GM23338 (cell line): ENCODE measurements at regions not wholly inside any gene's neighbourhood (a gene's known extent, or its start where the extent isn't known, plus 50 kb on each side); places are given as distances from the start of the nearest gene placed in this dataset.

Experiments used
- ATAC-seq: fragments of 200-7000 bp; cut with Tn5 transposase; 3 replicates; pipeline ENCODE4 v1.9.1; 2020
- DNase-seq: peaks from one replicate; pipeline ENCODE4 v3.0.0-alpha.2; 2015; ENCODE audit warnings: low spot score
- H2AFZ ChIP-seq: fragments of 200-600 bp; sonication (generic); 2 replicates; pipeline ENCODE4 v1.8.0; 2016; ENCODE audit warnings: antibody characterized with exemption, mild to moderate bottlenecking, moderate library complexity
- H3F3A ChIP-seq: fragments of 200-600 bp; sonication (generic); replicated peaks from 2 replicates; pipeline ENCODE4 v1.8.0; 2017; ENCODE audit warnings: antibody characterized with exemption, mixed run types, low read depth
- H3K27ac ChIP-seq: fragments of 200-600 bp; sonication (generic); 2 replicates; pipeline ENCODE4 v1.6.1; 2016; ENCODE audit warnings: low read depth
- H3K27me3 ChIP-seq: fragments of 200-600 bp; sonication (generic); 2 replicates; pipeline ENCODE4 v1.8.0; 2016; ENCODE audit warnings: mild to moderate bottlenecking, mixed run types, moderate library complexity; ENCODE audit not compliant: insufficient read depth
- H3K36me3 ChIP-seq: fragments of 200-600 bp; sonication (generic); 2 replicates; pipeline ENCODE4 v1.8.0; 2016; ENCODE audit warnings: mild to moderate bottlenecking; ENCODE audit not compliant: insufficient read depth
- H3K4me1 ChIP-seq: fragments of 200-600 bp; sonication (generic); 2 replicates; pipeline ENCODE4 v1.8.0; 2016; ENCODE audit warnings: mild to moderate bottlenecking, moderate library complexity; ENCODE audit not compliant: insufficient read depth
- H3K4me2 ChIP-seq: fragments of 200-600 bp; sonication (generic); 2 replicates; pipeline ENCODE4 v1.7.1; 2017; ENCODE audit warnings: mixed run types
- H3K4me3 ChIP-seq: fragments of 200-600 bp; sonication (generic); 2 replicates; pipeline ENCODE4 v1.6.1; 2016; ENCODE audit warnings: mixed run types
- H3K79me2 ChIP-seq: fragments of 200-600 bp; sonication (generic); replicated peaks from 2 replicates; pipeline ENCODE4 v1.8.0; 2017; ENCODE audit warnings: mild to moderate bottlenecking; ENCODE audit not compliant: insufficient read depth
- H3K9me2 ChIP-seq: fragments of 200-600 bp; sonication (generic); 2 replicates; pipeline ENCODE4 v1.8.0; 2017; ENCODE audit not compliant: insufficient read depth
- H4K20me1 ChIP-seq: fragments of 200-600 bp; sonication (generic); replicated peaks from 2 replicates; pipeline ENCODE4 v1.8.0; 2017; ENCODE audit warnings: mild to moderate bottlenecking; ENCODE audit not compliant: insufficient read depth
- H3K27ac Mint-ChIP-seq: 2 replicates; pipeline ENCODE4 v1.8.0; 2020; ENCODE audit warnings: inconsistent platforms, mild to moderate bottlenecking, moderate library complexity, mixed read lengths
- H3K27me3 Mint-ChIP-seq: 3 replicates; pipeline ENCODE4 v1.8.0; 2022; ENCODE audit warnings: low read depth, mild to moderate bottlenecking, moderate library complexity, mixed read lengths, inconsistent platforms; ENCODE audit not compliant: insufficient read depth, poor library complexity
- H3K36me3 Mint-ChIP-seq: 3 replicates; pipeline ENCODE4 v1.8.0; 2021; ENCODE audit warnings: low read depth, mild to moderate bottlenecking, inconsistent platforms, moderate library complexity, mixed read lengths
- H3K4me1 Mint-ChIP-seq: 3 replicates; pipeline ENCODE4 v1.8.0; 2020; ENCODE audit warnings: mild to moderate bottlenecking, inconsistent platforms, mixed read lengths
- H3K4me3 Mint-ChIP-seq: 3 replicates; pipeline ENCODE4 v1.8.0; 2021; ENCODE audit warnings: moderate library complexity, mild to moderate bottlenecking, inconsistent platforms, mixed read lengths
- H3K9me3 Mint-ChIP-seq: 3 replicates; pipeline ENCODE4 v1.8.0; 2020; ENCODE audit warnings: moderate library complexity, mild to moderate bottlenecking, inconsistent platforms, mixed read lengths
- CREB1 ChIP-seq: fragments of 250-450 bp; sonication (Bioruptor Pico); IDR thresholded peaks from 2 replicates; pipeline ENCODE4 v1.5.0; 2020; ENCODE audit warnings: low read depth, mild to moderate bottlenecking, moderate library complexity
- ETS1 ChIP-seq: IDR thresholded peaks from 2 replicates; pipeline ENCODE4 v1.6.1; 2016; ENCODE audit warnings: antibody characterized with exemption
- EZH2 ChIP-seq: fragments of 200-600 bp; sonication (generic); IDR thresholded peaks from one replicate; pipeline ENCODE4 v1.8.0; 2017; ENCODE audit warnings: antibody characterized with exemption, mild to moderate bottlenecking, low read depth; ENCODE audit not compliant: unreplicated experiment
- EZH2phosphoT487 ChIP-seq: fragments of 200-600 bp; sonication (generic); IDR thresholded peaks from one replicate; pipeline ENCODE4 v1.8.1; 2018; ENCODE audit warnings: antibody characterized with exemption; ENCODE audit not compliant: unreplicated experiment
- JUNB ChIP-seq: IDR thresholded peaks from one replicate; pipeline ENCODE4 v1.6.1; 2016; ENCODE audit warnings: antibody characterized with exemption; ENCODE audit not compliant: unreplicated experiment
- NANOG ChIP-seq: IDR thresholded peaks from 2 replicates; pipeline ENCODE4 v1.6.1; 2016; ENCODE audit warnings: antibody characterized with exemption, borderline replicate concordance
- POLR2AphosphoS5 ChIP-seq: IDR thresholded peaks from 2 replicates; pipeline ENCODE4 v1.6.1; 2016; ENCODE audit warnings: antibody characterized with exemption, low read depth
- STAT1 ChIP-seq: IDR thresholded peaks from one replicate; pipeline ENCODE4 v1.6.1; 2016; ENCODE audit warnings: antibody characterized with exemption; ENCODE audit not compliant: unreplicated experiment
- ZNF114 ChIP-seq: fragments of 250-450 bp; sonication (Bioruptor Pico); IDR thresholded peaks from 2 replicates; pipeline ENCODE4 v1.5.0; 2020; ENCODE audit warnings: mild to moderate bottlenecking, moderate library complexity
- ZNF331 ChIP-seq: fragments of 250-450 bp; sonication (Bioruptor Pico); IDR thresholded peaks from 2 replicates; pipeline ENCODE4 v1.5.0; 2020; ENCODE audit warnings: low read depth, mild to moderate bottlenecking, moderate library complexity
- ZNF462 ChIP-seq: fragments of 250-450 bp; sonication (Bioruptor Pico); IDR thresholded peaks from 2 replicates; pipeline ENCODE4 v1.5.0; 2020; ENCODE audit warnings: mild to moderate bottlenecking, moderate library complexity
- TF ChIP-seq, protein P1 (sequence below): IDR thresholded peaks from one replicate; pipeline ENCODE4 v1.6.1; 2018; ENCODE audit warnings: antibody characterized with exemption; ENCODE audit not compliant: unreplicated experiment
- TF ChIP-seq, protein P2 (sequence below), 2 experiments: fragments of 200-600 bp in 1 of 2; sonication (generic) in 1 of 2; conservative IDR thresholded peaks; 2 replicates each; pipeline versions ENCODE4 v1.5.1 to v1.6.1; 2016 to 2017; ENCODE audit warnings: antibody characterized with exemption in 2 of 2, low read depth in 2 of 2, mild to moderate bottlenecking in 2 of 2, moderate library complexity in 1 of 2

GRCh38 chr12:89824822-89825221, 116.2 kb upstream of the ATP2B1 start:
- H3K4me2 ChIP-seq, result no peak overlapping the region
- DNase-seq (no peak), ATAC-seq (no peak)
- peaks cover 9% of the 10 kb centered on the region; the same call in 2 of the 3 replicates for H3K4me1 Mint-ChIP-seq
- H3K4me1 ChIP-seq, result no peaks in the 10 kb centered on the region
- no peaks in the 10 kb centered on the region for H3K27me3 ChIP-seq
- H3K9me2 ChIP-seq, result no peaks in the 10 kb centered on the region
- no peak overlapping the region for H3K27ac Mint-ChIP-seq
- H3K79me2 ChIP-seq, result no peaks in the 10 kb centered on the region
- H3K27me3 Mint-ChIP-seq, result no peaks in the 10 kb centered on the region
- no peaks in the 10 kb centered on the region for H3K36me3 ChIP-seq
- H3K4me3 Mint-ChIP-seq, result no peak overlapping the region
- no peak overlapping the region for H3K27ac ChIP-seq
- no peak overlapping the region for H3K4me3 ChIP-seq
- H3K9me3 Mint-ChIP-seq, result no peaks in the 10 kb centered on the region
- H4K20me1 ChIP-seq, result no peaks in the 10 kb centered on the region
- H3F3A ChIP-seq, result no peaks in the 10 kb centered on the region
- no peaks in the 10 kb centered on the region for H3K36me3 Mint-ChIP-seq
- no peak overlapping the region for H2AFZ ChIP-seq
- TF ChIP-seq, protein P1, sequence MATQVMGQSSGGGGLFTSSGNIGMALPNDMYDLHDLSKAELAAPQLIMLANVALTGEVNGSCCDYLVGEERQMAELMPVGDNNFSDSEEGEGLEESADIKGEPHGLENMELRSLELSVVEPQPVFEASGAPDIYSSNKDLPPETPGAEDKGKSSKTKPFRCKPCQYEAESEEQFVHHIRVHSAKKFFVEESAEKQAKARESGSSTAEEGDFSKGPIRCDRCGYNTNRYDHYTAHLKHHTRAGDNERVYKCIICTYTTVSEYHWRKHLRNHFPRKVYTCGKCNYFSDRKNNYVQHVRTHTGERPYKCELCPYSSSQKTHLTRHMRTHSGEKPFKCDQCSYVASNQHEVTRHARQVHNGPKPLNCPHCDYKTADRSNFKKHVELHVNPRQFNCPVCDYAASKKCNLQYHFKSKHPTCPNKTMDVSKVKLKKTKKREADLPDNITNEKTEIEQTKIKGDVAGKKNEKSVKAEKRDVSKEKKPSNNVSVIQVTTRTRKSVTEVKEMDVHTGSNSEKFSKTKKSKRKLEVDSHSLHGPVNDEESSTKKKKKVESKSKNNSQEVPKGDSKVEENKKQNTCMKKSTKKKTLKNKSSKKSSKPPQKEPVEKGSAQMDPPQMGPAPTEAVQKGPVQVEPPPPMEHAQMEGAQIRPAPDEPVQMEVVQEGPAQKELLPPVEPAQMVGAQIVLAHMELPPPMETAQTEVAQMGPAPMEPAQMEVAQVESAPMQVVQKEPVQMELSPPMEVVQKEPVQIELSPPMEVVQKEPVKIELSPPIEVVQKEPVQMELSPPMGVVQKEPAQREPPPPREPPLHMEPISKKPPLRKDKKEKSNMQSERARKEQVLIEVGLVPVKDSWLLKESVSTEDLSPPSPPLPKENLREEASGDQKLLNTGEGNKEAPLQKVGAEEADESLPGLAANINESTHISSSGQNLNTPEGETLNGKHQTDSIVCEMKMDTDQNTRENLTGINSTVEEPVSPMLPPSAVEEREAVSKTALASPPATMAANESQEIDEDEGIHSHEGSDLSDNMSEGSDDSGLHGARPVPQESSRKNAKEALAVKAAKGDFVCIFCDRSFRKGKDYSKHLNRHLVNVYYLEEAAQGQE, result no peak
- TF ChIP-seq ETS1 (no peak), STAT1 (no peak), JUNB (no peak), EZH2phosphoT487 (no peak), ZNF331 (CRISPR knock-in tag) (no peak), ZNF462 (CRISPR knock-in tag) (no peak), ZNF114 (CRISPR knock-in tag) (no peak), NANOG (no peak), CREB1 (CRISPR knock-in tag) (no peak), EZH2 (no peak), POLR2AphosphoS5 (no peak)
- TF ChIP-seq, protein P2, sequence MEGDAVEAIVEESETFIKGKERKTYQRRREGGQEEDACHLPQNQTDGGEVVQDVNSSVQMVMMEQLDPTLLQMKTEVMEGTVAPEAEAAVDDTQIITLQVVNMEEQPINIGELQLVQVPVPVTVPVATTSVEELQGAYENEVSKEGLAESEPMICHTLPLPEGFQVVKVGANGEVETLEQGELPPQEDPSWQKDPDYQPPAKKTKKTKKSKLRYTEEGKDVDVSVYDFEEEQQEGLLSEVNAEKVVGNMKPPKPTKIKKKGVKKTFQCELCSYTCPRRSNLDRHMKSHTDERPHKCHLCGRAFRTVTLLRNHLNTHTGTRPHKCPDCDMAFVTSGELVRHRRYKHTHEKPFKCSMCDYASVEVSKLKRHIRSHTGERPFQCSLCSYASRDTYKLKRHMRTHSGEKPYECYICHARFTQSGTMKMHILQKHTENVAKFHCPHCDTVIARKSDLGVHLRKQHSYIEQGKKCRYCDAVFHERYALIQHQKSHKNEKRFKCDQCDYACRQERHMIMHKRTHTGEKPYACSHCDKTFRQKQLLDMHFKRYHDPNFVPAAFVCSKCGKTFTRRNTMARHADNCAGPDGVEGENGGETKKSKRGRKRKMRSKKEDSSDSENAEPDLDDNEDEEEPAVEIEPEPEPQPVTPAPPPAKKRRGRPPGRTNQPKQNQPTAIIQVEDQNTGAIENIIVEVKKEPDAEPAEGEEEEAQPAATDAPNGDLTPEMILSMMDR (conservative IDR thresholded peaks at IDR 0.05; ENCODE audit: low read depth in 2 of 2), result no peak
